VCaP (cell line): ENCODE measurements at regions not wholly inside any gene's neighbourhood (a gene's known extent, or its start where the extent isn't known, plus 50 kb on each side); places are given as distances from the start of the nearest gene placed in this dataset.

ENCODE experiments used
- H3K27ac ChIP-seq: fragments of 450-650 bp; 2 replicates; pipeline ENCODE4 v1.5.1; 2017
- CTCF ChIP-seq: fragments of 450-650 bp; conservative IDR thresholded peaks from 2 replicates; pipeline ENCODE4 v1.5.1; 2017; ENCODE audit warnings: mild to moderate bottlenecking, moderate library complexity

- TF ChIP-seq CTCF = no peak
These were observed 61.9 kb downstream of the HSPA13 start for GRCh38 chr21:14321042-14321441.

GRCh38 chr21:14319805-14320204 lies 63.1 kb downstream of the HSPA13 start:
- H3K27ac ChIP-seq = no peak overlapping the region
- no peak for TF ChIP-seq CTCF

More at GRCh38 chr21:14321042-14321441, 61.9 kb downstream of the HSPA13 start:
- no peak overlapping the region for H3K27ac ChIP-seq

GRCh38 chr21:14318578-14318977 lies 64.4 kb downstream of the HSPA13 start:
- no peak for TF ChIP-seq CTCF

GRCh38 chr21:14317507-14317906 lies 65.4 kb downstream of the HSPA13 start:
- no peak overlapping the region for H3K27ac ChIP-seq
- no peak for TF ChIP-seq CTCF

More at GRCh38 chr21:14318578-14318977, 64.4 kb downstream of the HSPA13 start:
- H3K27ac ChIP-seq = no peak overlapping the region

GRCh38 chr21:14313300-14313699 lies 69.6 kb downstream of the HSPA13 start:
- TF ChIP-seq CTCF = no peak
- no peak overlapping the region for H3K27ac ChIP-seq

- H3K27ac ChIP-seq = no peak overlapping the region
- TF ChIP-seq CTCF = no peak
These were observed 70.1 kb downstream of the HSPA13 start for GRCh38 chr21:14312871-14313270.

GRCh38 chr21:14308234-14308633 lies 74.7 kb downstream of the HSPA13 start:
- TF ChIP-seq CTCF = no peak
- no peak overlapping the region for H3K27ac ChIP-seq
